Stimulated activated CD4-positive, alpha-beta T cell treated with anti-CD3 and anti-CD28 coated beads, TNF-alpha, amount 100 ng/mL, for 1 hour (primary cell): ENCODE measurements at regions not wholly inside any gene's neighbourhood (a gene's known extent, or its start where the extent isn't known, plus 50 kb on each side); places are given as distances from the start of the nearest gene placed in this dataset.
"Not testable (repeated sequence)": the region's sequence is repeated elsewhere in the genome, so short reads cannot be mapped to it uniquely, and the experiment has no call there.

Experiments used
- DNase-seq, 3 donors: peaks; one replicate each; pipeline ENCODE4 v3.0.0-alpha.2; 2020; ENCODE audit warnings: low read depth in 3 of 3, low spot score in 1 of 3

DNA sequence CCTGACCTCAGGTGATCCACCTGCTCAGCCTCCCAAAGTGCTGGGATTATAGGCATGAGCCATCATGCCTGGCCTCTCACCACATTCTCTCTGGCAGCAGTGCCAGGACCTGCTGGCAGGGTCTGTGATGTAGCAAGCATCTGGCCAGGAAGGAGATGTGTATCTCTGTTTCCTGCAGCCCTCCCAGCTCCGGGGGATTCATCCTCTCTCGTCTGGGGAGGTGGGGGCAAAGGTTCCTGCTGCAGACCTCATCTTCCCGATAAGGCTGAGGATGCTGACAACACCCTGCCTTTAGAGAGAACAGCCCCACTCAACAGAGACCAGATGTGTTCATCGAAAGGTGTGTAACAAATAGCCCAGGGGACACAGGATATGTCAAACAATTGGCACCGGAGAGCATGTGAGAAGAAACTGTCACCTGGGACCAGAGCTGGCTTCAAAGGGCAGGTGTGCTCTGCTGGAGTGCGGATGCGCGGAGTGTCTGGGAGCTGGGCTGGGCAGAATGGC is 54.8 kb upstream of the SEC14L1 start:
- no peak for DNase-seq

DNA sequence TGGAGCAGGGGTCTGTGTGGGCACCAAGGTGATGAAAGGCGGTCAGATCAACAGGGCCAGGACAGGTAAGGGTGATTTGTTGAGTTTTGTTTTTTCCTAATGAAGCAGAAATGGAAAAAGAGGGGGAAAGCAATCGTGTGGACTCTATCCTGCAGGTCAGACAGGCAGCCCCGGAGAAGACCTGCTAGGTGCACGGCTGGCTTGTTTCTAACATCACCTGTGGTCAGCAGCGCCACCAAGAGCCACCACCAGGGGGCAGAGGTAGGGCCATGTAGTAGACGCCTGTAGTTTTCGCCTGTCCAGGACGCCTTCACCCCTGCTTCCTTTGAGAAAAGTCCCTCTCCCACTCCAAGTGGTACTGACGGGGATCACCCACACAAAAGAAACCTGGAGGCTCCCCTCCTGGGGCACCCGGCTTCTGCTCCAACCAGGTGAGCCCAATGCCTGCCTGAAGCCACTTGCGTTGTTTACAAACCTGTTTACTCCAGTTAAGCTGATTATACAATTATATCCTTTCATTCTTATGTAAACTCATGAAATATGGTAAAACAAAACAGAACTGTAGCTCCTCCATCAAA is 54.2 kb upstream of the SEC14L1 start:
- peak; percentile 31 to 80 (median 52) for DNase-seq

DNA sequence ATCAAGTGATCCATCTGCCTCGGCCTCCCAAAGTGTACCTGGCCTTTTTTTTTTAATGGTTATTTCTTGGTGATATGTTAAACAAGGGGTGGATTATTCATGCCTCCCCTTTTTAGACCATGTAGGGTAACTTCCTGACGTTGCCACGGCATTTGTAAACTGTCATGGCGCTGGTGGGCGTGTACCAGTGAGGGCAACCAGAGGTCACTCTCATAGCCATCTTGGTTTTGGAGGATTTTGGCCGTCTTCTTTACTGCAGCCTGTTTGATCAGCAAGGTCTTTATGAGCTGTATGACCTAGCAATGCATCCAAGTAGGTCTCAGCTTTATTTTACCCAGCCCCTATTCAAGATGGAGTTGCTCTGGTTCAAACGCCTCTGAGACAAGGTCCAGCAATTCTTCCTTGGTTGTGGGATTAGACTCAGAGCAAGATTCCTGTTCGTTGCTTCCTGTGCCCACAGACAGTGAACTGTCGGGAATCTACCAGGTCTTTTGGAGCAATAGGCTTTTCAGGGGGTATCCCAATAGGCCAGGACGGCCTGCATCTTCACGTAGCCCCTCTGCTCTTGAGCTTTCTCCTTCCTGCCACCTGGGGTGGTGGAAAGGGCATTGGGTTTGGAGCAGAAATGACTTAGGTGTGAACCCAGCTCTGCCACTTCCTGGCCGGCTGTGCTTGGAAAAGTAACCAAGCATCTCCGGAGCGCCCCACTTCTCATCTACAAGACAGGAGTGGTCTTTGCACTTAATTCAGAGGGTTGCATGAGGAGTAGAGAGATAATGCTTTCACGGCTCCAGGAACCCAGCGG is 52.9 kb upstream of the SEC14L1 start:
- DNase-seq = no peak

DNA sequence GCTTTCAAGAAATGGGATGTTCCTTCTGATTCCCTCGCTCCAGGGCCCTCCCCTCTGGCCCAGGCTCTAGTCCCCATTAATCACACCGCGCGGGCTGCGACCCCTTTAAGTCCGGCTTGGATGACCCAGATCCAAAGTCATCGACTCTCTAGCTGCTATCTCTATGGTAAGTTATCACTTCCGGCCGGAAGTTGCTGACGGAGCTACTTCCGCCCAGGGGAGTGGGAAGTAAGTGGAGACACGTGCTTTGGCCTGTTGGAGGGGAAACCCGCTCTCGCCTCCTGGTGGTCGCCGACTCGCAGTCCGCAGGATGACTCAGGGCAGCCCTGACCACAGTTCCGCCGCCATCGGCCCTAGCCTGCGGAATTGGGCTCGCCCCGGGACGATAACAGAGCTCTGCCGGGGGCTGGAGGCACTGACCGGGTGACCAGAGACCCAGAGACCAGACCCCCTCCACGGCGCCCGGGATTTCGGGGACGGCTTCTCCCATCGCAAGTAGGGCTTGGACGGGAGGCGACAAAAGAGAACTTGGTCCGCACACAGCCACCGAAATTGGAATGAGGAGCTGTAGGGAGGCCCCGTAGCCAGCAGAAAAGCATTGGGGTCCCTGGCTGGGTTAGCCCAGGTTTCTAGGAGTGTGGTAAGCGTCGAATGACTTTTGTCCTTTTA is 52.2 kb upstream of the SEC14L1 start:
- peak; percentile 67 to 72 (median 67) for DNase-seq

DNA sequence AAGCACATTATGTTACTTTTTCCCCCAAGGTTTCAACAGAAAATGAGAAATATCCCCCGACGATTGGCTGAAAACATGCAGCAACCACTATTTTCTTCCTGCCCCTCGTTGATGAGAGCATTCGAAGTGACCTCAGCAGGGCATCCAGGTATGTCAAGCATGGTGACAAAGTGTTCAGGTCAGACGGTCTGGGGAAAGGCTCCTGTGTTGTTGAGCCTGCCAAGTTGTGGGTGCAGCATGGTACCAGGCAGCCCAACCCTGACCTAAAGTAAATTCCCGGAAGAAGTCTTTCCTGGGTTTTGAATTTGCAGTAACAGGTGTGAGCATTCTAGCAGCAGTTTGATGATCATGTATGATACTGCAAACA is 51.7 kb upstream of the SEC14L1 start:
- no peak for DNase-seq

DNA sequence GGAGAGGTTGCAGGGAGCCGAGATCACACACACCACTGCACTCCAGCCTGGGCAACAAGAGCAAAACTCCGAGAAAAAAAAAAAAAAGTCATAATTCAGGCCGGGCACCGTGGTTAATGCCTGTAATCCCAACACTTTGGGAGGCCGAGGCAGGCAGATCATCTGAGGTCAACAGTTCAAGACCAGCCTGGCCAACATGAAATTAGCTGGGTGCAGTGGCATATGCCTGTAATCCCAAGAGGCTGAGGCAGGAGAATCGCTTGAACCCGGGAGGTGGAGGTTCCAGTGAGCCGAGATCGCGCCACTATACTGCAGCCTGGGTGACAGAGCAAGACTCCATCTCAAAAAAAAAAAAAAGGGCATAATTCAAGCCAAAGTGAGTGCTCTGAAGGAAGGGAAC is 50.8 kb upstream of the SEC14L1 start:
- DNase-seq = not testable (repeated sequence)

DNA sequence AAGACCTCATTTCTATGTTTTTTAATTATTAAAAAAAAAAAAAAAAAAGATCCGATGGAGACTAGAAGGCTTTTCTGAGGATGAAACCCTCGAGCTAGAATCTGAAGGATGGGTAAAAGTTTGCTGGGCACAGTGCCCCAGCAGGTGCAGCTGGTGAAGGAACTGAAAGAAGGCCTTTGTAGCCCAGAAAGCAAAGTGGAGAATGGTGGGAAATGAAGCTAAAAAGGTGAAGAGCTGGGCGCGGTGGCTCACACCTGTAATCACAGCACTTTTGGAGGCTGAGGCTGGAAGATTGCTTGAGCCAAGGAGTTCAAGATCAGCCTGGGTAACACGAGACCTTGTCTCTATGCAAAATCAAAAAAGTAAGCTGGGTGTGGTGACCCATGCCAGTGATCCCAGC is 50.3 kb upstream of the SEC14L1 start:
- no peak for DNase-seq
